RPMI7951 (cell line): ENCODE measurements at regions not wholly inside any gene's neighbourhood (a gene's known extent, or its start where the extent isn't known, plus 50 kb on each side); places are given as distances from the start of the nearest gene placed in this dataset.
A peak's percentile ranks its signal among the peaks of the same experiment; 100 is the strongest.

Source experiments
- DNase-seq: peaks from one replicate; pipeline ENCODE4 v3.0.0-alpha.2; 2012; ENCODE audit warnings: low read depth

GRCh38 chr5:133741396-133741795 lies 129.1 kb upstream of the FSTL4 start:
- peak; percentile 31 for DNase-seq

- DNase-seq: no peak
These were observed 126.9 kb upstream of the FSTL4 start for GRCh38 chr5:133739181-133739780.

GRCh38 chr5:133738271-133738670 lies 125.9 kb upstream of the FSTL4 start:
- DNase-seq: no peak

GRCh38 chr5:133736512-133736911 lies 124.2 kb upstream of the FSTL4 start:
- DNase-seq: no peak

DNA sequence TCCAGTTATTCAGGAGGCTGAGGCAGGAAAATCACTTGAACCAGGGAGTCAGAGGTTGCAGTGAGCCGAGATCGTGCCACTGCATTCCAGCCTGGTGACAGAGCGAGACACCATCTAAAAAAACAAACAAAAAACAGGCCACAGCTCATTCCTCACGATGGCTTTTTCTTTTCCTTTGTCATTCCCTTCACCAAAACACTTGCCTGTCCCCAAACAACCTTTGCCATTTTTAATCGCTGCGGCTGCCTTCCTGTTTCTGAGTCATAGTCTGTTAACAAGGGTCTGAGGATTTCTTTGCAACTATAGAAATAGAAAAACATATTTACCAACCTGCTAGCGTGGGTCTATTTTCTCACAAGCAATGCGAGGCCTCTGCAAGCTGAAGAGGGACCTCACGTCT lies 123.0 kb upstream of the FSTL4 start:
- peak; percentile 85 for DNase-seq

DNA sequence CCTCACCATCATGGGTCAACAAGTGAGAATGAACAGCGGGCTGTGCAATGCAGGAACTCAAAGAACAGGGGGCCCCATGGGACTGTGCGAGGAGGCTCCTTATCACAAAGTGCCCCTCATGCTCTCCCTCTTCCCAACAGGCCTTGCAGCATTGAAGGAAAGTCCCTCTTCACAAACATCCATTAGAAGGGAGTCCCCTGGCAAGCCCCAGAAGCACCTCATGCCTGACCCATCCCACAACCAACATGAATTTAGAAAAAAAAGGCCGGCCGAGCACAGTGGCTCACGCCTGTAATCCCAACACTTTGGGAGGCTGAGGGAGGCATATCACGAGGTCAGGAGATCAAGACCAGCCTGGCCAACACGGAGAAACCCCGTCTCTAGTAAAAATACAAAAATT lies 122.6 kb upstream of the FSTL4 start:
- DNase-seq: no peak

- DNase-seq: no peak
These were observed 120.2 kb upstream of the FSTL4 start for GRCh38 chr5:133732536-133732935.

DNA sequence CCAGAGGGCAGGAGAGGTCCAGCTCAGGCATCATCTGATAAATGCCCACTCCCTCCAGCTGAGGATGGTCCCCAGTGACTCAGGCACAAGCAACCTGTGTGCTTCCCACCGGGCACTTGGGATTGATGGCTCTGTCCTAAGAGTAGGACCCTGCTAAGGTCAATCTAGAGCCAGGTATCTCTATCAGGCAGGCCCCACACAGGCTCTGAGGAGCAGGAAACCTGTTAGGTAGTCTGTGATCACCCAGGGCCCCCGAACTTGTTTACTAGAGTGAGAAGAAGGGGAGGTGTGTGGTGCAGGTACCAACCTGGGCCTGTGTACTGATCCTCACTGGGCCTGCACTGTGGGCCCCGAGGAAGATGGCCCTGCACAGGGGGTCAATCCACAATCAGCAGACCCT lies 119.6 kb upstream of the FSTL4 start:
- no peak for DNase-seq

GRCh38 chr5:133730866-133731265 lies 118.5 kb upstream of the FSTL4 start:
- no peak for DNase-seq

GRCh38 chr5:133730346-133730745 lies 118.0 kb upstream of the FSTL4 start:
- no peak for DNase-seq

GRCh38 chr5:133729800-133730199 lies 117.5 kb upstream of the FSTL4 start:
- DNase-seq: no peak

- DNase-seq: no peak
These were observed 116.1 kb upstream of the FSTL4 start for GRCh38 chr5:133728475-133728874.

DNA sequence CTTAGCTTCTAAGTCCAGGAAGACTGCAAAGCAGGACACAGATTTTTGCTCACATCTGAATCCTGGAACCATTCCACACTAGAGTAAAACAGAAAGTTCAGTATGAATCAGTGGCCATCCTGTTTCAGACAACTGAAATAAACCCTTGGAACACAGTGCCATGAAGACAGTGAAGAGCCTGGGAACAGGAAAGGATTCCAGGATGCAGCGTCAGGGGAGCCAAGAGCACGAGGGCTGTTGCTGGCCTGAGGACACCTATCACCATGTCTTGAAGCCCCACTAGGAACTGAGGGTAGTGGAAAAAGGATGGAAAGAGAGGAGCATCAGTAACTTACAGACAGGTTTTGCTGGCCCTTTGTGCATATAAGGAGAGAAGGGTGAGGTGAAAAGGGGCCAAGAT lies 115.3 kb upstream of the FSTL4 start:
- no peak for DNase-seq

GRCh38 chr5:133723651-133724366 lies 111.5 kb upstream of the FSTL4 start:
- DNase-seq: no peak

GRCh38 chr5:133723126-133723525 lies 110.8 kb upstream of the FSTL4 start:
- no peak for DNase-seq

GRCh38 chr5:133721365-133721764 lies 109.0 kb upstream of the FSTL4 start:
- no peak for DNase-seq

GRCh38 chr5:133718457-133718856 lies 106.1 kb upstream of the FSTL4 start:
- no peak for DNase-seq

DNA sequence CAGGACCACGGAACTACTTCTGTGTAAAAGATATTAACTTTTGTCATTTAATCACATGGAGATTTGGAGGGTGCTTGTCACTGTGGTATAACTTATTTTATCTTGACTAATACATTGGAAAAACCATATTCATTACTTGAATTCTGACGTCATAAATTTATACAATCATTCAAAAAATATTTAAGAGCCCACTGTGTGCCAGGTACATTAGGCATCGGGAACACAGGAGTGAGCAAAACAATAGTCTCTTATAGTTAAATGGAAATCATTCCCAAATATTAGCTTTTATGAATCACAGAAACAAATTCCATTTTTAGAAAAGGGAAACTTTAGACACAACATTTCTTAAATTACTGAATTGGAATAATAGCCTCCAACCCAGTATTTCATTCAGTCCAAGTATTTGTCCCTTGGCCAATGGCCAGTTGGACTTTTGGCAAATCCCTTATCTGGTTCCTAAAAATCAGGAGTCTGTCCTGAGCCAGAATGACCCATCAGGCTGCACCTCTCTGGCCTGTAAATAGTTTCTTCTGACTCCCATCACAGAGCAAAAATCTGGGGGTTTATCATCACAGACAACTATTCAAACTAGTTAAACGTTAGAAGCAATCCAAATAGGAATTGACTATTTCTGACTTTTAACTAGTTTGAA lies 104.3 kb upstream of the FSTL4 start:
- DNase-seq: no peak

DNA sequence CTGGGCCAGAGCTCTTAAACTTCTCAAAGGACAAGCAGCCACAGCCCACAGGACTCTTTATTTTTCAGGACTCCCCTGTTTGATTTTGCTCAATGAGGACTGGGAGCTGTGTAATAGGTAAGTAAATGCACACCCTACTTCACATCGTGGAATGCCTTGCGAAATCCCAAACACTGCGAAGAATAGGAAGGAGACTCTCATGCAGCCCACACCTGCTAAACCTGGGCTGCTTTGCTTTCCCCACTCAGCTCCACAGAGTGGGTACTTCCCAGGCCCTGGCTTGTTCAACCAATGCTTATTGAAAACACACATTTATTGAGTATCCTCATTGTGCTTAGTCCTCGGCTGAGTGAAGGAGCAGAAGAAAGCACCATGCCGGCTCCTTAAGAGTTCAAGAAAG lies 103.3 kb upstream of the FSTL4 start:
- no peak for DNase-seq

- DNase-seq: no peak
These were observed 102.9 kb upstream of the FSTL4 start for GRCh38 chr5:133715216-133715615.

DNA sequence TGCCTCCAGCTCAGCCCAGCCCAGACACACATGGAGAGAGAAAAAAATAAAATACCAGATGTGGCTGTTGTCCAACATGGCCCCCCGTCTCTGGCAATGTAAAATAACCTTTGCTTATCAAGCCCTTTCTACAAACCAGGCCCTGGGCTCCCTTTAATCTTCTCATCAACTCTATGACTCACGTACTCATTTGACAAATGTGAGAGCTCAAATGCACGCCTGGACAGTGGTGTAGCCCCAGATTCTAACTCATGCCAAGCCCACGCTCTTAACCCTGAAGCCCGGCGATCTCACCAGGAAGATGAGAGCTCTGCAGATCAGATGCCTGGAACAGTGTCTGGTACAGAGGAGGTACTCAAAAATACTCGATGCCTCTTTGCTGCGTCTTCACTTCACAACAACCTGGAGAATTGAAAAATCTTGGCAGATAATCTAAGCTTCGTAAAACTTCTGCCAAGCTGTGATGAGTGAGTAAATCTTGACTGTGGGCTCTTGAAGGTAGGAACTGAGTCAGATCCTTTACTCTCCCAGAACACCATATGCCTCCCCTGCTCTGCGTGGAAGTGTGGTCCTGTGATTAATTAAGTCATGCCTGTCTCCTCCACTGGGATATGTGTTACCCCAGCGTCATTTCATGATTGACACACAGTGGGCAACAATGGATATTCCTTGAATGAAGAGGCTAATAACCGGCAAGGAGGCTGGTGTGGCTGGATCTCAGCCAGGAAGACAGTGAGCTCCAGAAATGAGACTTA lies 102.0 kb upstream of the FSTL4 start:
- peak; percentile 88 for DNase-seq

GRCh38 chr5:133713751-133714150 lies 101.4 kb upstream of the FSTL4 start:
- DNase-seq: peak; percentile 27

DNA sequence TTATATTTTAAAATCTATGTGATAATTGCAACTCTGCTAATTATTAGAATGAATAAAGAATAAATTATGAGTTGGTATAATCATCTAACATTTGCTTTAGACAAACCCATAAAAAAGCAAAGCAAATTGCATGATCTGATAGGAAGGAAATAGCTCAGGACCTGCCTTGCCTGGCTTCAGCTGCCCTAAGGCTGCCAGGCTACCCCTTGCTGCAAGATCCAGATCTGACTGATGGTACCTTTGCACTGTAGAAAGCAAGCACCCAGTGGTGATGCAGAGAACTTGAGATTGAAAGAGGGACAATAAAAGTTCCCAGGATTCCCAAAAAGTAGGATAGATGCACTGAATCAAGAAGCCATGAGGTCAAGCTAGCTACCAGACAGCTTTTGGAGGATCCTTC lies 100.9 kb upstream of the FSTL4 start:
- DNase-seq: no peak
